ENCODE measurements at regions not wholly inside any gene's neighbourhood (a gene's known extent, or its start where the extent isn't known, plus 50 kb on each side); places are given as distances from the start of the nearest gene placed in this dataset.

- TF ChIP-seq EZH2 (IDR thresholded peaks at IDR 0.05; ENCODE audit: borderline replicate concordance, insufficient read depth, low read length, poor library complexity, severe bottlenecking) (no peak), CTCF (IDR thresholded peaks at IDR 0.05; ENCODE audit: poor library complexity, severe bottlenecking) (no peak), RAD21 (conservative IDR thresholded peaks at IDR 0.05) (no peak), REST (IDR thresholded peaks at IDR 0.05; ENCODE audit: borderline replicate concordance) (no peak), POLR2AphosphoS5 (IDR thresholded peaks at IDR 0.05) (no peak), MXI1 (conservative IDR thresholded peaks at IDR 0.05; ENCODE audit: poor library complexity, severe bottlenecking) (no peak), EP300 (conservative IDR thresholded peaks at IDR 0.05; ENCODE audit: poor library complexity, severe bottlenecking) (no peak), TAF1 (IDR thresholded peaks at IDR 0.05; ENCODE audit: low read depth) (no peak), SMC3 (conservative IDR thresholded peaks at IDR 0.05; ENCODE audit: poor library complexity) (no peak)
Observed at GRCh38 chr10:131421381-131421780, 109.9 kb upstream of the TCERG1L start.
